HEK293 (cell line): ENCODE measurements at regions not wholly inside any gene's neighbourhood (a gene's known extent, or its start where the extent isn't known, plus 50 kb on each side); places are given as distances from the start of the nearest gene placed in this dataset.

Experiments
- CTCF ChIA-PET: fragments of 350-600 bp; formaldehyde crosslinking; extraction: SDS; loops from one replicate; lab custom pipeline; 2021; ENCODE audit warnings: antibody characterized with exemption; lab: Yijun Ruan, JAX
- POLR2A ChIA-PET: fragments of 300-600 bp; formaldehyde crosslinking; extraction: SDS; loops from one replicate; lab custom pipeline; 2020; ENCODE audit warnings: antibody characterized with exemption, inconsistent platforms; lab: Yijun Ruan, JAX
- H3K27ac ChIP-seq: fragments of 200-500 bp; sonication (Bioruptor generic); 2 replicates; pipeline ENCODE4 v1.5.1; 2014; ENCODE audit warnings: low read depth, low read length, control low read depth, inconsistent platforms; ENCODE audit errors: extremely low read depth
- H3K36me3 ChIP-seq, 2 experiments: fragments of 200-500 bp in 1 of 2; sonication (Bioruptor generic) in 1 of 2; 1 replicate in 1 of 2; 2 replicates in 1 of 2; pipeline ENCODE4 v1.5.1; 2014 to 2017; ENCODE audit warnings: inconsistent platforms in 2 of 2, low read length in 2 of 2; ENCODE audit not compliant: control insufficient read depth in 2 of 2, insufficient read depth in 1 of 2
- H3K4me1 ChIP-seq: fragments of 200-500 bp; sonication (Bioruptor generic); 2 replicates; pipeline ENCODE4 v1.5.1; 2014; ENCODE audit warnings: mild to moderate bottlenecking, low read length, inconsistent platforms; ENCODE audit not compliant: control insufficient read depth, insufficient read depth
- H3K4me3 ChIP-seq: 2 replicates; pipeline ENCODE4 v1.5.1; 2011; ENCODE audit warnings: low read depth, mild to moderate bottlenecking, control low read depth, low read length, moderate library complexity
- H3K9me3 ChIP-seq: fragments of 200-500 bp; sonication (Bioruptor generic); 2 replicates; pipeline ENCODE4 v1.5.1; 2014; ENCODE audit warnings: low read depth, low read length, inconsistent platforms; ENCODE audit not compliant: control insufficient read depth, insufficient read depth
- GLI2 ChIP-seq: fragments of 450-650 bp; formaldehyde crosslinking; IDR thresholded peaks from 2 replicates; pipeline ENCODE4; 2017; ENCODE audit warnings: missing biosample characterization, missing genetic modification characterization, low read depth, borderline replicate concordance
- GLIS2 ChIP-seq: fragments of 450-650 bp; formaldehyde crosslinking; IDR thresholded peaks from 2 replicates; pipeline ENCODE4 v1.5.1; 2016; ENCODE audit warnings: missing biosample characterization, missing genetic modification characterization
- KLF10 ChIP-seq: fragments of 450-650 bp; IDR thresholded peaks from 2 replicates; pipeline ENCODE4 v1.5.1; 2018; ENCODE audit warnings: missing biosample characterization, mild to moderate bottlenecking, missing genetic modification characterization
- OSR2 ChIP-seq: fragments of 450-650 bp; formaldehyde crosslinking; IDR thresholded peaks from 2 replicates; pipeline ENCODE4 v1.5.1; 2016; ENCODE audit warnings: missing biosample characterization, missing genetic modification characterization
- SP2 ChIP-seq: fragments of 450-650 bp; formaldehyde crosslinking; IDR thresholded peaks from 2 replicates; pipeline ENCODE4 v1.5.1; 2016; ENCODE audit warnings: missing biosample characterization, missing genetic modification characterization
- SP3 ChIP-seq: fragments of 450-650 bp; formaldehyde crosslinking; IDR thresholded peaks from 2 replicates; pipeline ENCODE4 v1.5.1; 2016; ENCODE audit warnings: missing biosample characterization, missing genetic modification characterization
- TRIM28 ChIP-seq: IDR thresholded peaks from 2 replicates; pipeline ENCODE4 v1.6.1; 2011; ENCODE audit warnings: low read length, control low read depth, borderline replicate concordance
- ZFHX2 ChIP-seq: fragments of 450-650 bp; formaldehyde crosslinking; conservative IDR thresholded peaks from 2 replicates; pipeline ENCODE4 v1.5.1; 2016; ENCODE audit warnings: missing biosample characterization, missing genetic modification characterization
- ZNF157 ChIP-seq: fragments of 450-650 bp; formaldehyde crosslinking; IDR thresholded peaks from 2 replicates; pipeline ENCODE4 v1.5.1; 2016; ENCODE audit warnings: missing biosample characterization, missing genetic modification characterization
- ZNF223 ChIP-seq: fragments of 450-650 bp; formaldehyde crosslinking; IDR thresholded peaks from 2 replicates; pipeline ENCODE4 v1.5.1; 2016; ENCODE audit warnings: missing biosample characterization, missing genetic modification characterization
- ZNF239 ChIP-seq: fragments of 450-650 bp; formaldehyde crosslinking; IDR thresholded peaks from 2 replicates; pipeline ENCODE4 v1.5.1; 2016; ENCODE audit warnings: missing biosample characterization, missing genetic modification characterization
- ZNF24 ChIP-seq: fragments of 450-650 bp; formaldehyde crosslinking; IDR thresholded peaks from 2 replicates; pipeline ENCODE4 v1.5.1; 2016; ENCODE audit warnings: missing biosample characterization, missing genetic modification characterization
- ZNF426 ChIP-seq: fragments of 450-650 bp; formaldehyde crosslinking; IDR thresholded peaks from 2 replicates; pipeline ENCODE4 v1.5.1; 2017; ENCODE audit warnings: missing biosample characterization, missing genetic modification characterization, mild to moderate bottlenecking, inconsistent platforms, moderate library complexity
- ZNF433 ChIP-seq: fragments of 450-650 bp; formaldehyde crosslinking; IDR thresholded peaks from 2 replicates; pipeline ENCODE4 v1.5.1; 2016; ENCODE audit warnings: missing biosample characterization, missing genetic modification characterization, low read depth
- ZNF548 ChIP-seq: fragments of 450-650 bp; formaldehyde crosslinking; IDR thresholded peaks from 2 replicates; pipeline ENCODE4 v1.5.1; 2016; ENCODE audit warnings: missing biosample characterization, missing genetic modification characterization
- ZNF654 ChIP-seq: fragments of 450-650 bp; formaldehyde crosslinking; IDR thresholded peaks from 2 replicates; pipeline ENCODE4 v1.5.1; 2016; ENCODE audit warnings: low read depth, missing biosample characterization, missing genetic modification characterization
- ZNF660 ChIP-seq: fragments of 450-650 bp; IDR thresholded peaks from 2 replicates; pipeline ENCODE4 v1.5.1; 2018; ENCODE audit warnings: missing biosample characterization, mild to moderate bottlenecking, missing genetic modification characterization
- ZNF664 ChIP-seq: fragments of 450-650 bp; formaldehyde crosslinking; IDR thresholded peaks from 2 replicates; pipeline ENCODE4 v1.5.1; 2016; ENCODE audit warnings: missing biosample characterization, missing genetic modification characterization
- ZNF707 ChIP-seq: fragments of 450-650 bp; formaldehyde crosslinking; IDR thresholded peaks from 2 replicates; pipeline ENCODE4 v1.5.1; 2016; ENCODE audit warnings: missing biosample characterization, missing genetic modification characterization
- ZSCAN30 ChIP-seq: fragments of 450-650 bp; IDR thresholded peaks from 2 replicates; pipeline ENCODE4 v1.5.1; 2018; ENCODE audit warnings: missing biosample characterization, mild to moderate bottlenecking, missing genetic modification characterization, moderate library complexity
- TF ChIP-seq, protein P1 (sequence below): fragments of 450-650 bp; formaldehyde crosslinking; IDR thresholded peaks from 2 replicates; pipeline ENCODE4 v1.5.1; 2016; ENCODE audit warnings: missing biosample characterization, missing genetic modification characterization
- TF ChIP-seq, protein P2 (sequence below): fragments of 450-650 bp; formaldehyde crosslinking; IDR thresholded peaks from 2 replicates; pipeline ENCODE4 v1.5.1; 2016; ENCODE audit warnings: missing biosample characterization, missing genetic modification characterization
- TF ChIP-seq, protein P3 (sequence below): fragments of 450-650 bp; formaldehyde crosslinking; IDR thresholded peaks from 2 replicates; pipeline ENCODE4 v1.5.1; 2017; ENCODE audit warnings: missing biosample characterization, missing genetic modification characterization
- TF ChIP-seq, protein P4 (sequence below): fragments of 450-650 bp; formaldehyde crosslinking; IDR thresholded peaks from 2 replicates; pipeline ENCODE4 v1.5.1; 2016; ENCODE audit warnings: missing biosample characterization, missing genetic modification characterization
- TF ChIP-seq, protein P5 (sequence below): fragments of 450-650 bp; formaldehyde crosslinking; IDR thresholded peaks from 2 replicates; pipeline ENCODE4 v1.5.1; 2017; ENCODE audit warnings: missing biosample characterization, mild to moderate bottlenecking, missing genetic modification characterization, moderate library complexity
- TF ChIP-seq, protein P6 (sequence below): fragments of 450-650 bp; formaldehyde crosslinking; optimal IDR thresholded peaks from 2 replicates; pipeline ENCODE3; 2016; ENCODE audit warnings: missing biosample characterization, mild to moderate bottlenecking, missing genetic modification characterization

DNA sequence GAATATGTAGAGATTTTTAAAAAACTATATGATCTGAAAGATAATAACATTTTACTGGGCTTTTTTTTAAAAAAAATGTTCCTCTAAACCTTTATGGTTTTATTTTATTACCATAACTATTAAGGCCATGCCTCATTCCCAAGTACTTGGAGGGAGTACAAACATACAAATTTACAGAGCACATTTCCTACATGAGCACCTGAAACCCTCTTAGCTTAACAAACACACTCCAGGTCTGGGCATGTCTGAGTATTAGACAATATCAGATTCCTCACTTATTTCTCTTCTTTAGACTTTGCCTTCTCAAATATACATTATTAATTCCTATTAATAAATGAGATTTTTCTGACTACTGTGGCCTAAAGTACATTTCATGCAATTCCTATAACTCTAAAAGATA is 319.2 kb downstream of the SLCO4C1 start:
- CTCF ChIA-PET, result interaction anchor here (0.9 to 3.1 kb wide), 3 partner anchors 34 to 176 kb away, joined by 3 to 21 read pairs (median 3); no protein-coding TSS in a partner anchor
- Histone ChIP-seq H3K9me3 (no peaks in the 10 kb centered on the region), H3K4me3 (no peak overlapping the region), H3K4me1 (no peaks in the 10 kb centered on the region), H3K36me3 (no peaks in the 10 kb centered on the region), H3K27ac (no peak overlapping the region)
- TF ChIP-seq ZNF664, result no peak
- TF ChIP-seq ZFHX2 (tag by site-specific recombination), result no peak
- TF ChIP-seq GLI2 (tag by site-specific recombination), result no peak
- no peak for TF ChIP-seq ZNF660 (tag by site-specific recombination)
- TF ChIP-seq ZSCAN30 (tag by site-specific recombination), result no peak
- no peak for TF ChIP-seq ZNF654 (tag by site-specific recombination)
- TF ChIP-seq, protein P1, sequence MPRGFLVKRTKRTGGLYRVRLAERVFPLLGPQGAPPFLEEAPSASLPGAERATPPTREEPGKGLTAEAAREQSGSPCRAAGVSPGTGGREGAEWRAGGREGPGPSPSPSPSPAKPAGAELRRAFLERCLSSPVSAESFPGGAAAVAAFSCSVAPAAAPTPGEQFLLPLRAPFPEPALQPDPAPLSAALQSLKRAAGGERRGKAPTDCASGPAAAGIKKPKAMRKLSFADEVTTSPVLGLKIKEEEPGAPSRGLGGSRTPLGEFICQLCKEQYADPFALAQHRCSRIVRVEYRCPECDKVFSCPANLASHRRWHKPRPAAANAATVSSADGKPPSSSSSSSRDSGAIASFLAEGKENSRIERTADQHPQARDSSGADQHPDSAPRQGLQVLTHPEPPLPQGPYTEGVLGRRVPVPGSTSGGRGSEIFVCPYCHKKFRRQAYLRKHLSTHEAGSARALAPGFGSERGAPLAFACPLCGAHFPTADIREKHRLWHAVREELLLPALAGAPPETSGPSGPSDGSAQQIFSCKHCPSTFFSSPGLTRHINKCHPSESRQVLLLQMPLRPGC (tag by site-specific recombination), result no peak
- no peak for TF ChIP-seq ZNF157 (tag by site-specific recombination)
- no peak for TF ChIP-seq ZNF433 (tag by site-specific recombination)
- TF ChIP-seq GLIS2, result no peak
- no peak for TF ChIP-seq KLF10 (tag by site-specific recombination)
- TF ChIP-seq ZNF24 (tag by site-specific recombination), result no peak
- TF ChIP-seq, protein P2, sequence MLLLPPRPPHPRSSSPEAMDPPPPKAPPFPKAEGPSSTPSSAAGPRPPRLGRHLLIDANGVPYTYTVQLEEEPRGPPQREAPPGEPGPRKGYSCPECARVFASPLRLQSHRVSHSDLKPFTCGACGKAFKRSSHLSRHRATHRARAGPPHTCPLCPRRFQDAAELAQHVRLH (tag by site-specific recombination), result no peak
- TF ChIP-seq OSR2 (tag by site-specific recombination), result no peak
- TF ChIP-seq TRIM28, result no peak
- TF ChIP-seq, protein P3, sequence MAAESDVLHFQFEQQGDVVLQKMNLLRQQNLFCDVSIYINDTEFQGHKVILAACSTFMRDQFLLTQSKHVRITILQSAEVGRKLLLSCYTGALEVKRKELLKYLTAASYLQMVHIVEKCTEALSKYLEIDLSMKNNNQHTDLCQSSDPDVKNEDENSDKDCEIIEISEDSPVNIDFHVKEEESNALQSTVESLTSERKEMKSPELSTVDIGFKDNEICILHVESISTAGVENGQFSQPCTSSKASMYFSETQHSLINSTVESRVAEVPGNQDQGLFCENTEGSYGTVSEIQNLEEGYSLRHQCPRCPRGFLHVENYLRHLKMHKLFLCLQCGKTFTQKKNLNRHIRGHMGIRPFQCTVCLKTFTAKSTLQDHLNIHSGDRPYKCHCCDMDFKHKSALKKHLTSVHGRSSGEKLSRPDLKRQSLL (tag by site-specific recombination), result no peak
- no peak for TF ChIP-seq SP3 (tag by site-specific recombination)
- no peak for TF ChIP-seq ZNF548
- TF ChIP-seq ZNF707, result no peak
- POLR2A ChIA-PET, result no interaction called here

DNA sequence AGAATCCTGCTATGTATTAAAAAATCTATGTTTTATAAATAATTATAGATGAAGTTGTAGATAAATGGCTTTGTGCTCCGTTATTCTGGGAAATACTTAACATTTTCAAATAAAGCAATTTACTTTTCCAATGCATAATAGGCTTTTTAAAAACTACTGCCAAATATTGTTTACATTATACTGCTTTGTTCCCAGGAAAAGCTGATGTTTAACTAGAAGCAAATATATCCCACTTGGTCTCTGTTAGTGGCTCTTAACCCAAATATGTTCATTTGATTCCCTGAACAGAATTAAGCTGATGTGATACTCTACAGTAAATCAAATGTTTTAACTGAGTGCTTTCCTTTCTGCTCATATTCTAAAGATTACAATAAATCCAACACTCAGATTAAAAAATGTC is 326.3 kb downstream of the SLCO4C1 start:
- CTCF ChIA-PET, result no interaction called here
- no peaks in the 10 kb centered on the region for H3K9me3 ChIP-seq
- no peak overlapping the region for H3K4me3 ChIP-seq
- no peaks in the 10 kb centered on the region for H3K4me1 ChIP-seq
- no peak overlapping the region for H3K27ac ChIP-seq
- POLR2A ChIA-PET, result no interaction called here
- no peaks in the 10 kb centered on the region for H3K36me3 ChIP-seq
- TF ChIP-seq ZNF223 (tag by site-specific recombination) (no peak), ZNF426 (tag by site-specific recombination) (no peak), SP2 (tag by site-specific recombination) (no peak), ZNF239 (tag by site-specific recombination) (no peak)
- TF ChIP-seq, protein P4, sequence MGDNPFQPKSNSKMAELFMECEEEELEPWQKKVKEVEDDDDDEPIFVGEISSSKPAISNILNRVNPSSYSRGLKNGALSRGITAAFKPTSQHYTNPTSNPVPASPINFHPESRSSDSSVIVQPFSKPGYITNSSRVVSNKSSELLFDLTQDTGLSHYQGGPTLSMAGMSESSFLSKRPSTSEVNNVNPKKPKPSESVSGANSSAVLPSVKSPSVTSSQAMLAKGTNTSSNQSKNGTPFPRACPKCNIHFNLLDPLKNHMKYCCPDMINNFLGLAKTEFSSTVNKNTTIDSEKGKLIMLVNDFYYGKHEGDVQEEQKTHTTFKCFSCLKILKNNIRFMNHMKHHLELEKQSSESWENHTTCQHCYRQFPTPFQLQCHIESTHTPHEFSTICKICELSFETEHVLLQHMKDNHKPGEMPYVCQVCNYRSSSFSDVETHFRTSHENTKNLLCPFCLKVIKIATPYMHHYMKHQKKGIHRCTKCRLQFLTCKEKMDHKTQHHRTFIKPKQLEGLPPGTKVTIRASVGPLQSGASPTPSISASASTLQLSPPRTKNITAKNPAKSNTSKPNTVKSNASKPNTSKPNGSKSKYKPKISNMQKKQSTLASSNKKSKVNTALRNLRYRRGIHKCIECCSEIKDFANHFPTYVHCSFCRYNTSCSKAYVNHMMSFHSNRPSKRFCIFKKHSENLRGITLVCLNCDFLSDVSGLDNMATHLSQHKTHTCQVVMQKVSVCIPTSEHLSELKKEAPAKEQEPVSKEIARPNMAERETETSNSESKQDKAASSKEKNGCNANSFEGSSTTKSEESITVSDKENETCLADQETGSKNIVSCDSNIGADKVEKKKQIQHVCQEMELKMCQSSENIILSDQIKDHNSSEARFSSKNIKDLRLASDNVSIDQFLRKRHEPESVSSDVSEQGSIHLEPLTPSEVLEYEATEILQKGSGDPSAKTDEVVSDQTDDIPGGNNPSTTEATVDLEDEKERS, result no peak
- TF ChIP-seq, protein P5, sequence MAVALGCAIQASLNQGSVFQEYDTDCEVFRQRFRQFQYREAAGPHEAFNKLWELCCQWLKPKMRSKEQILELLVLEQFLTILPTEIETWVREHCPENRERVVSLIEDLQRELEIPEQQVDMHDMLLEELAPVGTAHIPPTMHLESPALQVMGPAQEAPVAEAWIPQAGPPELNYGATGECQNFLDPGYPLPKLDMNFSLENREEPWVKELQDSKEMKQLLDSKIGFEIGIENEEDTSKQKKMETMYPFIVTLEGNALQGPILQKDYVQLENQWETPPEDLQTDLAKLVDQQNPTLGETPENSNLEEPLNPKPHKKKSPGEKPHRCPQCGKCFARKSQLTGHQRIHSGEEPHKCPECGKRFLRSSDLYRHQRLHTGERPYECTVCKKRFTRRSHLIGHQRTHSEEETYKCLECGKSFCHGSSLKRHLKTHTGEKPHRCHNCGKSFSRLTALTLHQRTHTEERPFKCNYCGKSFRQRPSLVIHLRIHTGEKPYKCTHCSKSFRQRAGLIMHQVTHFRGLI (tag by site-specific recombination), result no peak
- TF ChIP-seq, protein P6, sequence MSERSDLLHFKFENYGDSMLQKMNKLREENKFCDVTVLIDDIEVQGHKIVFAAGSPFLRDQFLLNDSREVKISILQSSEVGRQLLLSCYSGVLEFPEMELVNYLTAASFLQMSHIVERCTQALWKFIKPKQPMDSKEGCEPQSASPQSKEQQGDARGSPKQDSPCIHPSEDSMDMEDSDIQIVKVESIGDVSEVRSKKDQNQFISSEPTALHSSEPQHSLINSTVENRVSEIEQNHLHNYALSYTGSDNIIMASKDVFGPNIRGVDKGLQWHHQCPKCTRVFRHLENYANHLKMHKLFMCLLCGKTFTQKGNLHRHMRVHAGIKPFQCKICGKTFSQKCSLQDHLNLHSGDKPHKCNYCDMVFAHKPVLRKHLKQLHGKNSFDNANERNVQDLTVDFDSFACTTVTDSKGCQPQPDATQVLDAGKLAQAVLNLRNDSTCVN (tag by site-specific recombination), result no peak
- TF ChIP-seq, all 188 proteins: peak for 0
